Liver (tissue), 3 donors: ENCODE measurements at regions not wholly inside any gene's neighbourhood (a gene's known extent, or its start where the extent isn't known, plus 50 kb on each side); places are given as distances from the start of the nearest gene placed in this dataset.

Experiments
- EGR1 ChIP-seq, 2 donors: IDR thresholded peaks; 2 replicates each; pipeline ENCODE4 v1.6.1; 2016 to 2018; ENCODE audit warnings: antibody characterized with exemption in 2 of 2, low read depth in 2 of 2
- GABPA ChIP-seq, 2 donors: IDR thresholded peaks in 1 of 2; conservative IDR thresholded peaks in 1 of 2; 2 replicates each; pipeline ENCODE4 v1.6.1; 2016; ENCODE audit warnings: antibody characterized with exemption in 2 of 2, mild to moderate bottlenecking in 1 of 2, moderate library complexity in 1 of 2
- HNF4A ChIP-seq, 2 donors: conservative IDR thresholded peaks; 2 replicates each; pipeline ENCODE4 v1.6.1; 2016; ENCODE audit warnings: antibody characterized with exemption in 2 of 2, mild to moderate bottlenecking in 2 of 2
- HNF4G ChIP-seq: IDR thresholded peaks from 2 replicates; pipeline ENCODE4 v1.6.1; 2016; ENCODE audit warnings: antibody characterized with exemption
- JUND ChIP-seq, 2 donors: IDR thresholded peaks; 2 replicates each; pipeline ENCODE4 v1.6.1; 2016; ENCODE audit warnings: antibody characterized with exemption in 2 of 2
- REST ChIP-seq: IDR thresholded peaks from 2 replicates; pipeline ENCODE4 v1.6.1; 2016; ENCODE audit warnings: antibody characterized with exemption, mild to moderate bottlenecking
- TF ChIP-seq, protein P1 (sequence below): fragments of 150-350 bp; IDR thresholded peaks from 2 replicates; pipeline ENCODE4 v1.5.1; 2017; ENCODE audit warnings: improper control_type of control experiment, low read depth, low read length; ENCODE audit not compliant: missing input control
- donor health status: healthy.
- donor health status: healthy.

GRCh38 chr7:89798599-89798996, 355.7 kb upstream of the STEAP1 start:
- TF ChIP-seq, protein P1, sequence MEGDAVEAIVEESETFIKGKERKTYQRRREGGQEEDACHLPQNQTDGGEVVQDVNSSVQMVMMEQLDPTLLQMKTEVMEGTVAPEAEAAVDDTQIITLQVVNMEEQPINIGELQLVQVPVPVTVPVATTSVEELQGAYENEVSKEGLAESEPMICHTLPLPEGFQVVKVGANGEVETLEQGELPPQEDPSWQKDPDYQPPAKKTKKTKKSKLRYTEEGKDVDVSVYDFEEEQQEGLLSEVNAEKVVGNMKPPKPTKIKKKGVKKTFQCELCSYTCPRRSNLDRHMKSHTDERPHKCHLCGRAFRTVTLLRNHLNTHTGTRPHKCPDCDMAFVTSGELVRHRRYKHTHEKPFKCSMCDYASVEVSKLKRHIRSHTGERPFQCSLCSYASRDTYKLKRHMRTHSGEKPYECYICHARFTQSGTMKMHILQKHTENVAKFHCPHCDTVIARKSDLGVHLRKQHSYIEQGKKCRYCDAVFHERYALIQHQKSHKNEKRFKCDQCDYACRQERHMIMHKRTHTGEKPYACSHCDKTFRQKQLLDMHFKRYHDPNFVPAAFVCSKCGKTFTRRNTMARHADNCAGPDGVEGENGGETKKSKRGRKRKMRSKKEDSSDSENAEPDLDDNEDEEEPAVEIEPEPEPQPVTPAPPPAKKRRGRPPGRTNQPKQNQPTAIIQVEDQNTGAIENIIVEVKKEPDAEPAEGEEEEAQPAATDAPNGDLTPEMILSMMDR = no peak
- TF ChIP-seq REST = no peak
- TF ChIP-seq HNF4A (conservative IDR thresholded peaks at IDR 0.05) = no peak
- no peak for TF ChIP-seq GABPA (IDR thresholded peaks at IDR 0.05 in 1 of 2, conservative IDR thresholded peaks at IDR 0.05 in 1 of 2)
- no peak for TF ChIP-seq EGR1 (IDR thresholded peaks at IDR 0.05; ENCODE audit: low read depth in 2 of 2)
- no peak for TF ChIP-seq JUND (IDR thresholded peaks at IDR 0.05)
- no peak for TF ChIP-seq HNF4G
